ENCODE measurements at regions not wholly inside any gene's neighbourhood (a gene's known extent, or its start where the extent isn't known, plus 50 kb on each side); places are given as distances from the start of the nearest gene placed in this dataset.

DNA sequence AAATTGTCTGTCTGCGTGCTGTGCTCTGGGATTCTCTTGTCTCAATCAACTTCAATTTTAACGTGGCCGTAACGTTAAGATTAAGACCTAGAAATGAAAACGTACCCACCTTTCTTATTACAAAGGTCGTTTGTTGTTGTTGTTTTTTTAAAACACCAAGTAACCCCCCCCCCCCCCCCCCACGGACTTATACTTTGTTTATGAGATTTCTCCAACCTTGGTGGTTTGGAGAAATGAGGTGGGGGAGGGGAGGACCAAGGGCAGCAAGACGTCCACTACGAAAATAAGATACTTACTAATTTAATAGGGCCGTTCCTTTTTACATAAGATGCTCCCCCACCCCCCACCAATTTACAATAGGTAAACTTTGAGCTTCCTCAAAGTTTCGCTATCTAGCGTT is 244.4 kb upstream of the TOPAZ1 start:
- peak overlapping the region; percentile 41 for H3K27ac Mint-ChIP-seq
- H3K9me3 Mint-ChIP-seq: no peaks in the 10 kb centered on the region
- peak overlapping the region; percentile 85 for H3K4me3 Mint-ChIP-seq
- peaks cover 45% of the 10 kb centered on the region for H3K4me1 Mint-ChIP-seq
- no peak for ATAC-seq (ENCODE audit: low read depth)
- H3K27me3 Mint-ChIP-seq: peaks cover 28% of the 10 kb centered on the region
- H3K36me3 Mint-ChIP-seq: no peaks in the 10 kb centered on the region
- DNase-seq (ENCODE audit: low spot score in 2 of 2): no peak

DNA sequence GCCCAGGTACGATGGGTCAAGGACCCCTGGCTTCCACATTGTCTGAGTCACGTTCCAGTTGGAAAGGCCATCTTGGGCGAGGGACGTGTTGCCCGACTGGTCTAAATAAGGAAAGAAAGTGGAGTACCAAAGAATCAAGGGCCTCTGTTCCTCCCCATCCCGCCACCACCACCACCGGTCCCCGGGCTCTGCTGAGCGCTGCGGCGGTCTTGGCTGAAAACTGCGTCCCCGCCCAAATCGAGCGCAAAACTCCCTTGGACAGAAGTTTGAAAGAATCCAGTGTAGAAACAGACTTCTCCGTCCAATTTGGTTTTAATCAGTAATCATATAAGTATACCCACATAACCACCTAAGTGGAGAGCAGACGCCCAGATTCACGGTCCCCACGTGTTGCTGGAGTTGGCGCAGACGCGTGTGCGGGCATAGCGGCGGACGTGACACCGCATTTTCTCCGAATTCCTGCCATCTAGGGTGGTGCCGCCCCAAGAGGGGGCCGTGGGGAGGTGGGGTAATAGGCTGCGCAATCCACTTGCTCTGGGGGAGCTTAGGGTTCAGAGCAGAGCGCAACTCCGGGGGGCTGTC is 243.8 kb upstream of the TOPAZ1 start:
- H3K27ac Mint-ChIP-seq: peak overlapping the region; percentile 45
- H3K9me3 Mint-ChIP-seq: no peaks in the 10 kb centered on the region
- peaks cover 30% of the 10 kb centered on the region for H3K27me3 Mint-ChIP-seq
- H3K4me3 Mint-ChIP-seq: peak overlapping the region; percentile 85
- peaks cover 45% of the 10 kb centered on the region for H3K4me1 Mint-ChIP-seq
- H3K36me3 Mint-ChIP-seq: no peaks in the 10 kb centered on the region
- DNase-seq (ENCODE audit: low spot score in 2 of 2) (peak in 1 of 2 donors; percentile 16), ATAC-seq (ENCODE audit: low read depth) (peak; percentile 14)

DNA sequence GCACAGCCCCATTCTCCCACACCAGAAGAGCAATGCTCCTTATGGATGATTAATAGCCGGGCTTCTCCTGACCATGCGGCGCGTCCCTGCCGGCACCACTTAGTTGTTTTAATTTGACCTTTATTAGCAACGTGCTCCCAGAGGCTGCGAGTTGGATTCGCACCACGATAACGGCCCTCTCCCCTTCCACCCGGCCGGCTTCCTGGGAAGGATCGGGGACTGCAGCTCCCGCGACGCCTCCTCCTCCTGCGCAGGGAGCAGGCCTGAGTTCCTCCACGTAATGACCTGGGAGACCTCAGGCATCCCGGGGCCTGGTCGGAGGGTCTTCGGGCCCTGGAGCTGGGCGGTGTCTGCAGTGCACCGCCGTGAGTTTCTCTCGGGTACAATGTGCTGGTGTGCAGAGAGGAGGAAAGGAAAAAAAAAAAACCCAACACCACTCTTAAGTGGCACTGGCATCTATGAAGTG is 243.3 kb upstream of the TOPAZ1 start:
- Mint-ChIP-seq H3K27ac (peak overlapping the region; percentile 45), H3K9me3 (no peaks in the 10 kb centered on the region), H3K4me3 (peak overlapping the region; percentile 85), H3K36me3 (no peaks in the 10 kb centered on the region), H3K4me1 (peaks cover 48% of the 10 kb centered on the region), H3K27me3 (peaks cover 32% of the 10 kb centered on the region)
- ATAC-seq (ENCODE audit: low read depth) (peak; percentile 25), DNase-seq (ENCODE audit: low spot score in 2 of 2) (peak; percentile 14 to 40)

DNA sequence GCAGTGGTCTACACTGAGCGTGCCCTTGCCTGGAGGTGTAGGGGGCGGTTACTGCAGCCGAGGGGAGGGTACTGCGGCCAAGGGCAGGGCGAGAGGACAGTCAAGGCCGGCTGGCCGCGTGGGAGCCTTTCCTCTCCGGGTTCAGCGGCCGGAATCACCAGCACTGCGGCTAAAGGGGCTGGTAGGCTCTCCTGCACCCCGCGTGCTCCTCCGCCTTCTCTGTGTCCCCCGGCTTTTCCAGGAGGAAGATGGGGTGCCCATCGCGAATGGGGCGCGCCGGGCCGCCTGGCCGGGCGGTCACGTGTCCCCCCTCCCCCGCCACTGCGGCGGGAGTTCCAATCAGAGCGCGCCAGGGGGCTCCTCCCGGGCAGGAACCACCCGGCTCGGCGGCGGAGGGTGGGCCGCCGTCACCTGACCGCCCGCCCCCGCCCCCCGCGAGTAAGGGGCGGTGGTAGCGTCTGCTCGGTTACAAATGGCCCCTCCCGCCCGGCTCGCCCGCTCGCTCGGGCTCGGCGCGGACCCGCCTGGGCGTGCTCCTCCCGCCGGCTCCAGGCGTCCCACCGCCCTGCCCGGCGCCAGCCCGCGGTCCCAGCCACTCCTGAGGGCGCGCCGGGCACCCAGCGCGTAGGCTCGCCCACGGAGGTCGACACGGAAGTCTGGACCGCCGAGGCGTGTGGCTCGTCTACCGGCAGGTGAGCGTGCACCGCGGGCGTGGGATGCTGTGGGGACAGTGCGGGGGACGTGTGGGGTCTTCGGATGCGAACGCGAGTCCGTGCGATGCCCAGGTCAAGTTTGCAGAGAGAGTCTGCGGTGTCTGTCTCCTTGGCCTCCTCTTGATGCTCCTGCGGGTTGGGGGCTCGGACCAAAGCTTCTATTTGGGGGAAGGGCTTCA is 242.6 kb upstream of the TOPAZ1 start:
- DNase-seq (ENCODE audit: low spot score in 2 of 2) (peak; percentile 13 to 38), ATAC-seq (ENCODE audit: low read depth) (peak; percentile 27)
- Mint-ChIP-seq H3K36me3 (no peaks in the 10 kb centered on the region), H3K27me3 (peaks cover 30% of the 10 kb centered on the region), H3K4me1 (peaks cover 46% of the 10 kb centered on the region), H3K27ac (peak overlapping the region; percentile 45), H3K4me3 (peak overlapping the region; percentile 85), H3K9me3 (no peaks in the 10 kb centered on the region)

DNA sequence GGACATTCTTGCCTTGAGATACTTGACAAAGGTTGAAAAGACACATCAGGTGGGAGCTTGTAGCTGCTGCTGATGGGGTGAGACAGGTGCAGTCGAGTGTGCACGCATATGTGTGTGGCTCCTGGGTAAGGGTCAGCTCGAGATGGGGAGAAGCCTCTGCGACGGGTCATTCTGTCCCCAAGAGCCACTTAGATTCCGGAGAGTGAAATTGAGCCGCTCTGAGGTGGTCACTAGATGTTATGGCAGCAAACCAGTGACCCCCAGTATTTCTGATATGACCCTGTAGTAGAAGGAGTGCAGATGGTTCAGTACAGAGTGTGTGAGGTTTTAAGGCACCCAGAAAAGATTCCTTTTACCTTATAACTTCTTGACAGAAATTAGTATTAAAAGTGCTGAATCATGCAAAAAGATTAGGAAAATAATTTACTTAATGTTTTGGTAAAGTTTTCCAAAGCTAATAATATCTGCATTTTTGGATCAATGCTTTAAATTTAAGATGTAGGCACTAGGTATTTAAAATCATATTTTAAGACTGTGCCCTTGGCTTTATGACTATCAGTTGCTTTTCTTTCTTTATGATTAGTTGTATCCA is 241.9 kb upstream of the TOPAZ1 start:
- Mint-ChIP-seq H3K4me1 (peaks cover 41% of the 10 kb centered on the region), H3K27me3 (peaks cover 28% of the 10 kb centered on the region), H3K36me3 (no peaks in the 10 kb centered on the region), H3K27ac (no peak overlapping the region), H3K9me3 (no peaks in the 10 kb centered on the region), H3K4me3 (peak overlapping the region; percentile 81)
- DNase-seq (ENCODE audit: low spot score in 2 of 2) (no peak), ATAC-seq (ENCODE audit: low read depth) (no peak)

DNA sequence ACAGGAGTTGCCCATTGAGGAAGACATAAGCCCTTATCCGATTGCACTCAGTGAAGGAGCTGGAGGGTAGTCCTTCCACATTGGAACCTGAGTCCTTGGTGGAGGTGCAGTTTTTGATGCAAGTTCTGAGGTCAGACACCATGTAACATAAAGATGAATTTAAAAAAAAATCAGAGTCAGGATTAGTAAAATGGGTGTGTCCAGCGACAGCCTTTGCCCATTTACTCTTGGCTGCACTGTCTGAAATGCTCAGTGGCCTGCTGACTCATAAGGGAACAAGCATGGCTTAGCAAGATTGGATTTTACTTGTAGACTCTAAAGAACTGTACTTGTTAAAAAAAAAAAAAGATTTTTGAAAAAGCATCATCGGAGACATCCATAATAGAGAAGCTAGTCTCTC is 241.1 kb upstream of the TOPAZ1 start:
- H3K4me3 Mint-ChIP-seq: no peak overlapping the region

DNA sequence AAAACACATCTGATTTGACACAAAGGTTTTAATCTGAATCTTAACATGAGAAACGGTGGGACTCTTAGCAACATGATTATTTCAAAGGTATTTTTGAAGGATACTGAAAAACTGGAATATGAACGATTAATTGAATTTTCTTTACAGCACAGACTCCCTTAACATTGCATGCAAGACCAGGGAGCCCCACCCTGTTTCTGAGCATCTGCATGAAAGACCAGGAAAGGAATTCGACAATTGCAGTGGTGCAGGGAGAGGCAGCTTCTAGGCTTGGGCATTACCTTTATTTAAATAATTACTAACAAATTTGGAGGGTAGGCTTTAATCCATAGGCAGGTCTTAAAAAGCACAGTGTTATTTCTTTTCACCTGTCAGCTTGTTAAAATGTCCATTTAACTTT is 240.6 kb upstream of the TOPAZ1 start:
- Mint-ChIP-seq H3K4me3 (no peak overlapping the region), H3K36me3 (no peaks in the 10 kb centered on the region), H3K4me1 (peaks cover 34% of the 10 kb centered on the region), H3K27me3 (peaks cover 22% of the 10 kb centered on the region), H3K9me3 (no peaks in the 10 kb centered on the region), H3K27ac (no peak overlapping the region)
- DNase-seq (ENCODE audit: low spot score in 2 of 2) (no peak), ATAC-seq (ENCODE audit: low read depth) (no peak)

More for the DNA sequence above, 241.1 kb upstream of the TOPAZ1 start:
- H3K4me1 Mint-ChIP-seq: peaks cover 39% of the 10 kb centered on the region
- peaks cover 27% of the 10 kb centered on the region for H3K27me3 Mint-ChIP-seq
- DNase-seq (ENCODE audit: low spot score in 2 of 2) (no peak), ATAC-seq (ENCODE audit: low read depth) (no peak)
- H3K9me3 Mint-ChIP-seq: no peaks in the 10 kb centered on the region
- no peak overlapping the region for H3K27ac Mint-ChIP-seq
- H3K36me3 Mint-ChIP-seq: no peaks in the 10 kb centered on the region

DNA sequence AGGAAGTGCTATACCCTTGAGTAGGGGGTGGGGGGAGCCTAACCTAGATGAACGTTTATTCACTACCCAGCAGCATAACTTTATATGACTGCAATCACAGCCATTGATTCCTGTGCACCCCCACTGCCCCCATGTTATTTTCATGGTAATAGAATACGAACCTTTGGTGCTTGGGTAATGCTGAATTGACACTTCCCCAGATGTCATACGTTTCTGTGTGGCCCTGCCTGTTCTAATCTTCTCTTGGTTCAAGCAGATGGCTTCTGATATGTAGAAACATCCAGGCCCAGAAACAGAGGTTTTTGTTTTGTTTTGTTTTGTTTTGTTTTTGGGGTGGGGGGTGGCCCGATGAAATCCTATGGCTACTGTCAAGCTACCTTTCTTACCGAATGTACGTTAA is 237.9 kb upstream of the TOPAZ1 start:
- H3K9me3 Mint-ChIP-seq: no peaks in the 10 kb centered on the region
- no peaks in the 10 kb centered on the region for H3K36me3 Mint-ChIP-seq
- ATAC-seq (ENCODE audit: low read depth) (no peak), DNase-seq (ENCODE audit: low spot score in 2 of 2) (no peak)
- peaks cover 11% of the 10 kb centered on the region for H3K4me1 Mint-ChIP-seq
- H3K27me3 Mint-ChIP-seq: peaks cover 12% of the 10 kb centered on the region
- H3K4me3 Mint-ChIP-seq: no peak overlapping the region
- no peak overlapping the region for H3K27ac Mint-ChIP-seq

DNA sequence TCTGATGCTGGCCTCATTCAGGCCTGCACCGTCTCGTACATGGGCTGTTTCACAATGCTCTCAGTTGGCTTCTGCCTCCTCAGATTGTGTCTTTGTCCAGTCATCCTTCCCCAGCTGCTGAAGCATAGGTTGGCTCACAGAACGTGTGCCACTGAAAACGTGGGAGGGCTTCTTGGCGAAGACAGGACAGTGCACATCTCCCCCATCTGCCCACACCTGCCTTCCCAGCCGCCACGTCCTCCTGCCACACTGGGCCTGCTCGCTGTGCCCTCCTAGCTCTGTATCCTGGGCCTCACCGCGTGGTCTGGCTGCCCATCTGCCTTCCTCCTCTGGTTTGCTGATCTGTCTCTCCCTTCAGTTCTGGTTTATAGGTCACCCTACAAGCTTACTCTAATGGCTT is 230.0 kb upstream of the TOPAZ1 start:
- H3K4me1 Mint-ChIP-seq: peaks cover 2% of the 10 kb centered on the region
- H3K4me3 Mint-ChIP-seq: no peak overlapping the region
- DNase-seq (ENCODE audit: low spot score in 2 of 2): no peak
- no peak overlapping the region for H3K27ac Mint-ChIP-seq
- H3K27me3 Mint-ChIP-seq: peaks cover 8% of the 10 kb centered on the region
- H3K9me3 Mint-ChIP-seq: no peaks in the 10 kb centered on the region
- H3K36me3 Mint-ChIP-seq: peaks cover 3% of the 10 kb centered on the region
- ATAC-seq (ENCODE audit: low read depth): no peak

DNA sequence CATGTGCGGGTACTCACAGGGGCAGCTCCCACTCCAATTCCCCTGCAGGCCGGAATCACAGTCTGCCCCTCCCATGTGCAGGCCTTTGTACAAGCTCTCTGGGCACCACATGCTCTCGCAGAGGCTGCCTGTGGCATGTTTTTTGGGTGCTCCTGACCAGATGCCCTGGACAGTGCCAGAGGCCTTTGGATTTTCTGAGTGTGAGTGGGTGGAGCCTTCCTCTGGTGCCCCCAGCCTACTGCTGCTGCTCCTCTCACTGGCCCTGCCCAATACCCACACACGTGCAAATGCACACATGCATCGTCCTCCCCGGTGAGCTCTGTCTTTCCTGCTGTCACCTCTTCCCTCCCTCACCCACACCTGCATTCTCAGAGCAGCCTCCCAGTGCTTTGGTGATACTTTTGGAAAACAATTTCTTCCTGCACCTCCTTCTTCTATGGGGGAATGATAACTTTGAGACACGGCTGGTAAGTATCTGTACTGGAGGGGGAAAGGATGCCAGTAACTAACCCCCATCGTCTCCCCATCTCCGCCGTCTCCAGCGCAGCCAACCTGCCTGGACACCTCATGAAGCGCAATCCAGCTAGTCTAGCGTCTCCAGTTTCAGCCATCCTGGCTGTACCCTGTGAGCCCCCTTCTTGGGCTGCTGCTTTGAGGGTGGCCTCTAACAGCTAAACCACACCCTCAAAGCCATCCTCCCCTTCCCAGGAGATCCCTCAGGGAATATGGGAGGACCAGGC is 229.4 kb upstream of the TOPAZ1 start:
- Mint-ChIP-seq H3K27me3 (peaks cover 8% of the 10 kb centered on the region), H3K9me3 (no peaks in the 10 kb centered on the region), H3K4me3 (no peak overlapping the region), H3K4me1 (peaks cover 2% of the 10 kb centered on the region), H3K27ac (no peak overlapping the region), H3K36me3 (peaks cover 3% of the 10 kb centered on the region)
- DNase-seq (ENCODE audit: low spot score in 2 of 2) (no peak), ATAC-seq (ENCODE audit: low read depth) (no peak)

DNA sequence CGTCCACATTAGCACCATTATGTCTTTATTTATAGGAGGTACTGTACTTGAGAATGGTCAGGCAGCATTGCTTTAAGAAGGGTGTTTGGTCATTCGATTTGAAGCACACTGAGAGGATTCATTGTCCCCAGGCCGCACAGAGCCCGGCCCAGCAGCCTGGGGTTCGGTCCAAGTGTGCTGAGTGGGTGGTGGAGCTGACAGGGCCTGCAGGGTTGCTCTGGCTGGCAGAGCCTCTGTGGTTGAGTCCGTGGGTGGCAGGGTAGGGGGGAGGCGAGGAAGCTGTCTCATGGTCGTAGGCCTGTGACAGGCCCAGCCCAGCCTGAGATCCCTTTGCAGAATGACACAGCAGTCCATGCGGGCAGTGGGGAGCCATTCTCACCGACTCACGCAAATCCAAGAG is 227.7 kb upstream of the TOPAZ1 start:
- no peak overlapping the region for H3K27ac Mint-ChIP-seq
- H3K4me1 Mint-ChIP-seq: peaks cover 2% of the 10 kb centered on the region
- DNase-seq (ENCODE audit: low spot score in 2 of 2): no peak
- H3K4me3 Mint-ChIP-seq: no peak overlapping the region
- H3K36me3 Mint-ChIP-seq: peaks cover 3% of the 10 kb centered on the region
- peaks cover 8% of the 10 kb centered on the region for H3K27me3 Mint-ChIP-seq
- ATAC-seq (ENCODE audit: low read depth): no peak
- H3K9me3 Mint-ChIP-seq: no peaks in the 10 kb centered on the region

DNA sequence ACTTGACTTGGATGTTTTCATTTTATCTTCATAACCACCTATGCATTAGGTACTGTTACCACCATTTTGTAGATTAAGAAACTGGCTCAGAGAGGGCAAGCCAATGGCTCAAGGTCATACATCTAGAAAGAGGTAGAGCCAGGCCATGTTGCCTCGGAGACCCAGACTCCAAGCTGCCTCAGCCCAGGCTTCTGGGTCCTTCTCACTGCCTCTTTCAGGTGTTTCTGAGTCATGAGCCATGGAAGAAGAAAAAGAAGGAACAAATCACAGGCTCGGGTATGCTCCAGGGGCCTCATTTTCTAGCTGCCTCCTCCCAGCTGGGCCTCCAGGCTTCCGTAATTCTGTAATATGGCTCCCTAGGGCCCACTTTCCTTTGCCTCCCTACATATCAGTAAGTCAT is 226.5 kb upstream of the TOPAZ1 start:
- H3K4me3 Mint-ChIP-seq: no peak overlapping the region
- no peak overlapping the region for H3K27ac Mint-ChIP-seq
- peaks cover 3% of the 10 kb centered on the region for H3K36me3 Mint-ChIP-seq
- H3K27me3 Mint-ChIP-seq: peaks cover 8% of the 10 kb centered on the region
- DNase-seq (ENCODE audit: low spot score in 2 of 2): no peak
- H3K9me3 Mint-ChIP-seq: no peaks in the 10 kb centered on the region
- H3K4me1 Mint-ChIP-seq: peaks cover 2% of the 10 kb centered on the region
- ATAC-seq (ENCODE audit: low read depth): no peak

DNA sequence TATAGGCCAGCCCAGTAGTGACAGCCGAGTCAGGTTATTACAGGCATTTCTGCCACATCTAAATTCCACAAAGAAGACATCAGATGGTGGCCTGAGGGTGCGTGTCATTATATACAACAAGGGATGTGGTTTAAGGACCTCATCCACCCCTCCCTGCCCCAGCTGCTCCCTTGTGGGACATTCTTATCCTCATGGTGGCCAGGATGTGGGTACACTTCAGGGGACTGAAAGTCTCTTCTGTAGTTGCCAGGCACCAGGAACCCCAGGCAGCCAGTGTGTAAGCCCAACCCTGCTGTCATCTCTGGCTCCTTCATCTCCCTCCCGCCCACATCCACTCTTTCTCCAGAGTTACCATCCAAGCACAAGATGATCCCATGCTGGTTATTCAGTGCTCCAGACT is 224.9 kb upstream of the TOPAZ1 start:
- DNase-seq (ENCODE audit: low spot score in 2 of 2) (no peak), ATAC-seq (ENCODE audit: low read depth) (no peak)
- Mint-ChIP-seq H3K9me3 (no peaks in the 10 kb centered on the region), H3K36me3 (peaks cover 2% of the 10 kb centered on the region), H3K27me3 (peaks cover 8% of the 10 kb centered on the region), H3K4me1 (peaks cover 2% of the 10 kb centered on the region), H3K27ac (no peak overlapping the region), H3K4me3 (no peak overlapping the region)

DNA sequence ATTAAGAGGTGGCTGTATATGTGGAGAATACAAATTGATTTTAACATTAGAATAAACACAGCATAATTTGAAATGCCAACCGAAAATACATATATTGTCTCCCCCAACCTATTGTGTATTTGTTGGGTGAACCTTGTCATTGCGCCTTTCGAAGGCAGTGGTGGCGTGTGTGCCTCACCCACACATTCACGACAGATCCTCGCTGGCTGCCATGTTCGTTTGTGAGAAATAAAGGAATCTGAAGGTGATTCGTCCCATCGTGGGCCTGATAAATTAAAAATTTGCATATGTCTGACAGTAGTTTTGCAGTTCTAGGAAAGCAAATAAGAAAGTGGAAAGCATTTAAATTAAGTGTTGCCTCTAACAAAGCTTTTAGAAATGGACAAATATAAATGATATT is 222.8 kb upstream of the TOPAZ1 start:
- H3K4me3 Mint-ChIP-seq: no peak overlapping the region
- peaks cover 7% of the 10 kb centered on the region for H3K27me3 Mint-ChIP-seq
- DNase-seq (ENCODE audit: low spot score in 2 of 2) (no peak), ATAC-seq (ENCODE audit: low read depth) (no peak)
- no peaks in the 10 kb centered on the region for H3K36me3 Mint-ChIP-seq
- peaks cover 9% of the 10 kb centered on the region for H3K4me1 Mint-ChIP-seq
- no peak overlapping the region for H3K27ac Mint-ChIP-seq
- no peaks in the 10 kb centered on the region for H3K9me3 Mint-ChIP-seq

All from memory B cell (primary cell).